A549 (cell line): ENCODE measurements at regions not wholly inside any gene's neighbourhood (a gene's known extent, or its start where the extent isn't known, plus 50 kb on each side); places are given as distances from the start of the nearest gene placed in this dataset.

Experiments
- ATAC-seq, 2 experiments: fragments of 200-7000 bp in 1 of 2; fragments of >200 bp in 1 of 2; cut with Nextera tagmentation in 1 of 2; cut with Tn5 transposase in 1 of 2; 3 replicates each; pipeline versions ENCODE4 v1.8.0 to v1.9.1; 2018 to 2020; ENCODE audit warnings: mild to moderate bottlenecking in 1 of 2, moderate library complexity in 1 of 2
- CTCF ChIA-PET: fragments of 300-600 bp; sonication (Branson Sonifier 250); formaldehyde crosslinking; extraction: SDS; loops from one replicate; lab custom pipeline; 2021; ENCODE audit warnings: antibody characterized with exemption, inconsistent platforms; lab: Yijun Ruan, JAX
- POLR2A ChIA-PET: fragments of 350-600 bp; formaldehyde crosslinking; extraction: SDS; loops from one replicate; lab custom pipeline; 2021; ENCODE audit warnings: antibody characterized with exemption, inconsistent platforms; lab: Yijun Ruan, JAX
- DNase-seq, 2 experiments: peaks; one replicate each; pipeline versions ENCODE4 v3.0.0 to v3.0.0-alpha.2; 2011 to 2016; ENCODE audit warnings: low read depth in 1 of 2, low spot score in 1 of 2
- FAIRE-seq: peaks from 2 replicates; lab custom pipeline; 2011; peaks lifted over from hg19 to GRCh38; lab: Jason Lieb, UNC
- H3K27ac ChIP-seq, 2 experiments: fragments of >200 bp; sonication (Bioruptor Twin); formaldehyde crosslinking; 3 replicates each; pipeline ENCODE4 v1.5.1; 2016 to 2017
- H3K4me1 ChIP-seq: fragments of >200 bp; sonication (Bioruptor Twin); formaldehyde crosslinking; 3 replicates; pipeline ENCODE4 v1.6.1; 2016
- H3K4me2 ChIP-seq: fragments of >200 bp; sonication (Bioruptor Twin); formaldehyde crosslinking; 3 replicates; pipeline ENCODE4 v1.6.1; 2016
- H3K4me3 ChIP-seq: fragments of >200 bp; sonication (Bioruptor Twin); formaldehyde crosslinking; 3 replicates; pipeline ENCODE4 v1.5.1; 2016
- H3K9me3 ChIP-seq: fragments of >200 bp; sonication (Bioruptor Twin); formaldehyde crosslinking; 3 replicates; pipeline ENCODE4 v1.6.1; 2016
- CHD4 ChIP-seq: fragments of 200-600 bp; sonication (generic); IDR thresholded peaks from 2 replicates; pipeline ENCODE4 v1.6.1; 2016; ENCODE audit warnings: antibody characterized with exemption, mild to moderate bottlenecking, borderline replicate concordance
- EHMT2 ChIP-seq: fragments of 200-600 bp; sonication (generic); IDR thresholded peaks from 2 replicates; pipeline ENCODE4 v1.6.1; 2016; ENCODE audit warnings: antibody characterized with exemption, low read depth, mild to moderate bottlenecking, moderate library complexity
- EP300 ChIP-seq, 2 experiments: fragments of >200 bp; sonication (Bioruptor Twin); formaldehyde crosslinking; IDR thresholded peaks; 2 replicates in 1 of 2; 3 replicates in 1 of 2; pipeline ENCODE4 v1.6.1; 2016 to 2017
- HEYL ChIP-seq: fragments of 250-450 bp; sonication (Bioruptor Pico); IDR thresholded peaks from 2 replicates; pipeline ENCODE4 v1.8.0; 2021; ENCODE audit warnings: mild to moderate bottlenecking, moderate library complexity
- JUNB ChIP-seq: fragments of >200 bp; sonication (Bioruptor Twin); formaldehyde crosslinking; IDR thresholded peaks from 2 replicates; pipeline ENCODE4 v1.6.1; 2016
- MAFK ChIP-seq: fragments of 450-650 bp; IDR thresholded peaks from 2 replicates; pipeline ENCODE4 v1.6.1; 2014; ENCODE audit not compliant: partially characterized antibody
- NFE2L2 ChIP-seq: fragments of 150-350 bp; conservative IDR thresholded peaks from 2 replicates; pipeline ENCODE4 v1.6.1; 2014; ENCODE audit warnings: low read length
- NR3C1 ChIP-seq: fragments of >200 bp; sonication (Bioruptor Twin); formaldehyde crosslinking; IDR thresholded peaks from 3 replicates; pipeline ENCODE4 v1.6.1; 2017
- RCOR1 ChIP-seq: fragments of 150-350 bp; IDR thresholded peaks from 2 replicates; pipeline ENCODE4 v1.6.1; 2014; ENCODE audit warnings: antibody characterized with exemption, low read length, low read depth
- RFX5 ChIP-seq: fragments of 450-650 bp; IDR thresholded peaks from 2 replicates; pipeline ENCODE4 v1.7.1; 2014; ENCODE audit warnings: antibody characterized with exemption, mild to moderate bottlenecking, moderate library complexity
- RNF2 ChIP-seq: fragments of 200-600 bp; sonication (generic); IDR thresholded peaks from 2 replicates; pipeline ENCODE4 v1.6.1; 2016; ENCODE audit warnings: low read depth, mild to moderate bottlenecking, antibody characterized with exemption, moderate library complexity, borderline replicate concordance
- TFCP2L1 ChIP-seq: fragments of 250-450 bp; sonication (Bioruptor Pico); IDR thresholded peaks from 2 replicates; pipeline ENCODE4 v1.5.0; 2021; ENCODE audit warnings: mild to moderate bottlenecking
- ZC3H11A ChIP-seq: fragments of 450-650 bp; IDR thresholded peaks from 2 replicates; pipeline ENCODE4 v1.6.1; 2014; ENCODE audit warnings: antibody characterized with exemption, mild to moderate bottlenecking
- WGBS: methylation state at CpG from one replicate; pipeline ENCODE4 v1.1.6; 2017; ENCODE audit errors: missing lambda C conversion rate; 5-methylcytosine and 5-hydroxymethylcytosine counted together
- TF ChIP-seq, protein P1 (sequence below): fragments of 200-600 bp; sonication (generic); IDR thresholded peaks from 2 replicates; pipeline ENCODE4 v1.6.1; 2016; ENCODE audit warnings: antibody characterized with exemption, mild to moderate bottlenecking, moderate library complexity
- TF ChIP-seq, protein P2 (sequence below): IDR thresholded peaks from 2 replicates; pipeline ENCODE4 v1.6.1; 2012; ENCODE audit warnings: low read depth, borderline replicate concordance
- TF ChIP-seq, protein P3 (sequence below): IDR thresholded peaks from 2 replicates; pipeline ENCODE4 v1.6.1; 2012
- TF ChIP-seq, protein P4 (sequence below): fragments of >200 bp; sonication (Bioruptor Twin); formaldehyde crosslinking; IDR thresholded peaks from 3 replicates; pipeline ENCODE4 v1.5.1; 2016
- TF ChIP-seq, protein P5 (sequence below): fragments of 150-350 bp; IDR thresholded peaks from 2 replicates; pipeline ENCODE4 v1.6.1; 2014; ENCODE audit warnings: low read depth, mild to moderate bottlenecking, low read length

DNA sequence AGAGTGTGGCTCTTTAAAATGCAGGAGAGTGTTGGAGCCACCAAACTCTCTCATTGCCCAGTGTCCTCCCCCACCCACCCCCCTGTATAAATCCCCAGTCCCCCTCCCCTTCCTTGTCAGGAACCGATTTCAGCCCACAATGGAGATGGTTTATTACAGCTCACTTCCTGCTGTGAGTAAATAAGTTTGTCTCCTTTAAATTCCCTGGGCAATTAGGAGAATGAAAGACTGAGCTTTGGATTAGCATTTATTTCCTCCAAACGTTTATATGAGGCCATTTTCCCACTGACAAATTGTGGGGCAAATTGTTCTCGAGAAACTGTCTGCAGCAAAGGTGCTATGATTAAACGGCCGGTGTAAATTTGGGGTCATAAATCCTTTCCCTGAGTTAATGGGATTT is 128.8 kb downstream of the DHX35 start (continued):
- TF ChIP-seq, protein P1, sequence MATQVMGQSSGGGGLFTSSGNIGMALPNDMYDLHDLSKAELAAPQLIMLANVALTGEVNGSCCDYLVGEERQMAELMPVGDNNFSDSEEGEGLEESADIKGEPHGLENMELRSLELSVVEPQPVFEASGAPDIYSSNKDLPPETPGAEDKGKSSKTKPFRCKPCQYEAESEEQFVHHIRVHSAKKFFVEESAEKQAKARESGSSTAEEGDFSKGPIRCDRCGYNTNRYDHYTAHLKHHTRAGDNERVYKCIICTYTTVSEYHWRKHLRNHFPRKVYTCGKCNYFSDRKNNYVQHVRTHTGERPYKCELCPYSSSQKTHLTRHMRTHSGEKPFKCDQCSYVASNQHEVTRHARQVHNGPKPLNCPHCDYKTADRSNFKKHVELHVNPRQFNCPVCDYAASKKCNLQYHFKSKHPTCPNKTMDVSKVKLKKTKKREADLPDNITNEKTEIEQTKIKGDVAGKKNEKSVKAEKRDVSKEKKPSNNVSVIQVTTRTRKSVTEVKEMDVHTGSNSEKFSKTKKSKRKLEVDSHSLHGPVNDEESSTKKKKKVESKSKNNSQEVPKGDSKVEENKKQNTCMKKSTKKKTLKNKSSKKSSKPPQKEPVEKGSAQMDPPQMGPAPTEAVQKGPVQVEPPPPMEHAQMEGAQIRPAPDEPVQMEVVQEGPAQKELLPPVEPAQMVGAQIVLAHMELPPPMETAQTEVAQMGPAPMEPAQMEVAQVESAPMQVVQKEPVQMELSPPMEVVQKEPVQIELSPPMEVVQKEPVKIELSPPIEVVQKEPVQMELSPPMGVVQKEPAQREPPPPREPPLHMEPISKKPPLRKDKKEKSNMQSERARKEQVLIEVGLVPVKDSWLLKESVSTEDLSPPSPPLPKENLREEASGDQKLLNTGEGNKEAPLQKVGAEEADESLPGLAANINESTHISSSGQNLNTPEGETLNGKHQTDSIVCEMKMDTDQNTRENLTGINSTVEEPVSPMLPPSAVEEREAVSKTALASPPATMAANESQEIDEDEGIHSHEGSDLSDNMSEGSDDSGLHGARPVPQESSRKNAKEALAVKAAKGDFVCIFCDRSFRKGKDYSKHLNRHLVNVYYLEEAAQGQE, result no peak
- TF ChIP-seq, protein P2, sequence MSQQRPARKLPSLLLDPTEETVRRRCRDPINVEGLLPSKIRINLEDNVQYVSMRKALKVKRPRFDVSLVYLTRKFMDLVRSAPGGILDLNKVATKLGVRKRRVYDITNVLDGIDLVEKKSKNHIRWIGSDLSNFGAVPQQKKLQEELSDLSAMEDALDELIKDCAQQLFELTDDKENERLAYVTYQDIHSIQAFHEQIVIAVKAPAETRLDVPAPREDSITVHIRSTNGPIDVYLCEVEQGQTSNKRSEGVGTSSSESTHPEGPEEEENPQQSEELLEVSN, result no peak
- TF ChIP-seq EP300 (IDR thresholded peaks at IDR 0.05) (no peak), HEYL (CRISPR knock-in tag) (no peak)
- TF ChIP-seq, protein P3, sequence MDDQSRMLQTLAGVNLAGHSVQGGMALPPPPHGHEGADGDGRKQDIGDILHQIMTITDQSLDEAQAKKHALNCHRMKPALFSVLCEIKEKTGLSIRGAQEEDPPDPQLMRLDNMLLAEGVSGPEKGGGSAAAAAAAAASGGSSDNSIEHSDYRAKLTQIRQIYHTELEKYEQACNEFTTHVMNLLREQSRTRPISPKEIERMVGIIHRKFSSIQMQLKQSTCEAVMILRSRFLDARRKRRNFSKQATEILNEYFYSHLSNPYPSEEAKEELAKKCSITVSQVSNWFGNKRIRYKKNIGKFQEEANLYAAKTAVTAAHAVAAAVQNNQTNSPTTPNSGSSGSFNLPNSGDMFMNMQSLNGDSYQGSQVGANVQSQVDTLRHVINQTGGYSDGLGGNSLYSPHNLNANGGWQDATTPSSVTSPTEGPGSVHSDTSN, result no peak

DNA sequence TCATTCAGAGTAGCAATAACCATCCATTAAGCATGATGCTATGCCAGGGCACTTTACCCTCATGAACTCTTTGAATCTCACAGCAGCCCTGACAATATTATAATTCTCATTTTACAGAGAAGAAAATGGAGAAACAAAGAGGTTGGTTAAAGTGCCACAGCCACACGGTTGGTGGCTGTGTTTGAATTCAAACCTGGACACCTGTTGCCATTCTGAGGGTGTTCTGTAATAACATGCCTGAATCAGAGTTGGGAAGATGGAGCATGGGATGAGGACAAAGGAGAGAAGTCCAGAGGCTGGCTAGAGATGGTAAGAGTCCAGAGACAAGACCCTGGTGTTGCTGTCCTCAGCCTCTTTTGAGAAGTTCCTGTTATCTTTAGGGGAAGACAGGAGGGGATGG is 127.7 kb downstream of the DHX35 start:
- Histone ChIP-seq H3K4me3 (no peak overlapping the region), H3K9me3 (no peaks in the 10 kb centered on the region), H3K4me2 (no peak overlapping the region), H3K4me1 (no peaks in the 10 kb centered on the region), H3K27ac (no peak overlapping the region)
- no peak for TF ChIP-seq TFCP2L1 (CRISPR knock-in tag)
- TF ChIP-seq, protein P1, result no peak
- TF ChIP-seq ZC3H11A, result no peak
- no peak for TF ChIP-seq MAFK
- no peak for TF ChIP-seq NR3C1
- TF ChIP-seq RFX5, result no peak
- TF ChIP-seq RNF2, result no peak
- no peak for TF ChIP-seq RCOR1
- TF ChIP-seq, protein P4, sequence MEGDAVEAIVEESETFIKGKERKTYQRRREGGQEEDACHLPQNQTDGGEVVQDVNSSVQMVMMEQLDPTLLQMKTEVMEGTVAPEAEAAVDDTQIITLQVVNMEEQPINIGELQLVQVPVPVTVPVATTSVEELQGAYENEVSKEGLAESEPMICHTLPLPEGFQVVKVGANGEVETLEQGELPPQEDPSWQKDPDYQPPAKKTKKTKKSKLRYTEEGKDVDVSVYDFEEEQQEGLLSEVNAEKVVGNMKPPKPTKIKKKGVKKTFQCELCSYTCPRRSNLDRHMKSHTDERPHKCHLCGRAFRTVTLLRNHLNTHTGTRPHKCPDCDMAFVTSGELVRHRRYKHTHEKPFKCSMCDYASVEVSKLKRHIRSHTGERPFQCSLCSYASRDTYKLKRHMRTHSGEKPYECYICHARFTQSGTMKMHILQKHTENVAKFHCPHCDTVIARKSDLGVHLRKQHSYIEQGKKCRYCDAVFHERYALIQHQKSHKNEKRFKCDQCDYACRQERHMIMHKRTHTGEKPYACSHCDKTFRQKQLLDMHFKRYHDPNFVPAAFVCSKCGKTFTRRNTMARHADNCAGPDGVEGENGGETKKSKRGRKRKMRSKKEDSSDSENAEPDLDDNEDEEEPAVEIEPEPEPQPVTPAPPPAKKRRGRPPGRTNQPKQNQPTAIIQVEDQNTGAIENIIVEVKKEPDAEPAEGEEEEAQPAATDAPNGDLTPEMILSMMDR, result no peak
- no peak for TF ChIP-seq NFE2L2
- no peak for TF ChIP-seq CHD4
- TF ChIP-seq EHMT2, result no peak
- TF ChIP-seq, protein P5, sequence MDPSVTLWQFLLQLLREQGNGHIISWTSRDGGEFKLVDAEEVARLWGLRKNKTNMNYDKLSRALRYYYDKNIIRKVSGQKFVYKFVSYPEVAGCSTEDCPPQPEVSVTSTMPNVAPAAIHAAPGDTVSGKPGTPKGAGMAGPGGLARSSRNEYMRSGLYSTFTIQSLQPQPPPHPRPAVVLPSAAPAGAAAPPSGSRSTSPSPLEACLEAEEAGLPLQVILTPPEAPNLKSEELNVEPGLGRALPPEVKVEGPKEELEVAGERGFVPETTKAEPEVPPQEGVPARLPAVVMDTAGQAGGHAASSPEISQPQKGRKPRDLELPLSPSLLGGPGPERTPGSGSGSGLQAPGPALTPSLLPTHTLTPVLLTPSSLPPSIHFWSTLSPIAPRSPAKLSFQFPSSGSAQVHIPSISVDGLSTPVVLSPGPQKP, result no peak
- TF ChIP-seq JUNB, result no peak
- 0% methylated on average over 1 of the region's 1 CpG for WGBS
- POLR2A ChIA-PET, result no interaction called here
- CTCF ChIA-PET, result interaction anchor here (4.8 to 17.5 kb wide), 2 partner anchors 8 to 38 kb away, joined by 23 to 332 read pairs; no protein-coding TSS in a partner anchor
- DNase-seq (no peak), ATAC-seq (no peak), FAIRE-seq (no peak)
